HG03108 (cell line): ENCODE measurements at regions not wholly inside any gene's neighbourhood (a gene's known extent, or its start where the extent isn't known, plus 50 kb on each side); places are given as distances from the start of the nearest gene placed in this dataset.
"Not testable (repeated sequence)": the region's sequence is repeated elsewhere in the genome, so short reads cannot be mapped to it uniquely, and the experiment has no call there.

Source experiments
- ATAC-seq: cut with Tn5 transposase; IDR thresholded peaks from one replicate; pipeline ENCODE4 v1.9.1; 2021; ENCODE audit warnings: moderate library complexity; ENCODE audit not compliant: unreplicated experiment

- ATAC-seq = no peak
These were observed 206.3 kb upstream of the TBL1X start for GRCh38 chrX:9258421-9259104.

DNA sequence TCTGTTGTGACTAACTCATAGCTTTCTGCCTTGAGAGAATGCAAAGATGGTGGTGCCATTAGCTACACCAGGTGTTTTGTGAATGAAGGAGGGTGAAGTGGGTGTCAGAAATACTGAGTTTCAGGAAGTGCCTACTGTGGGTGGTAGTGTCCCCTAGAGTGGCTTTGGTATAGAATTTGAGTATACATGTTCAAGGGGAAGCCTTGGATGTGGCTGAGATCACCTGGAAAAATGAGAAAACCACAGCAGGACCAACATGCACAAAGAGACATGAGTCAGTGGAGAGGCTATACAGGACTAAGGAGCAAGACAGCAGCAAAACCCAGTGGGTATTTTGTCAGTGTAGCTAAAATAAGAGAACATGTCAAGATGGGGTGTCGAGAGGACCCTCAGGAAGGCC is 204.3 kb upstream of the TBL1X start:
- no peak for ATAC-seq

DNA sequence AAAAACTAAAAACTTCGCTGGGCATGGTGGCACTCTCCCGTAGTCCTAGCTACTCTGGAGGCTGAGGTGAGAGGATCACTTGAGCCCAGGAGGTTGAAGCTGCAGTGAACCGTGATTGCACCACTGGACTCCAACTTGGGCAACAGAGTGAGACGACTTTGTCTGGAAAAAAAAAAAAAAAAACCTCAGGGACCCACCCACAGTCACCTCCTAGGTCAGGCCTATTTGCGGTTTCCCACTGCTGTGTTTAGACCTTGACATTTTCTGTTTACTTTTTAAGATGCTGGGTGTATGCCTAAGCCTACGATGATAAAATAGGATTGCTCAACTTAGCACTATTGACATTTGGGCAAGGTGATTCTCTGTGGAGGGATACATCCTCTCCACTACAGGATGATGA is 197.4 kb upstream of the TBL1X start:
- no peak for ATAC-seq

- no peak for ATAC-seq
These were observed 195.7 kb upstream of the TBL1X start for GRCh38 chrX:9269134-9269533.

DNA sequence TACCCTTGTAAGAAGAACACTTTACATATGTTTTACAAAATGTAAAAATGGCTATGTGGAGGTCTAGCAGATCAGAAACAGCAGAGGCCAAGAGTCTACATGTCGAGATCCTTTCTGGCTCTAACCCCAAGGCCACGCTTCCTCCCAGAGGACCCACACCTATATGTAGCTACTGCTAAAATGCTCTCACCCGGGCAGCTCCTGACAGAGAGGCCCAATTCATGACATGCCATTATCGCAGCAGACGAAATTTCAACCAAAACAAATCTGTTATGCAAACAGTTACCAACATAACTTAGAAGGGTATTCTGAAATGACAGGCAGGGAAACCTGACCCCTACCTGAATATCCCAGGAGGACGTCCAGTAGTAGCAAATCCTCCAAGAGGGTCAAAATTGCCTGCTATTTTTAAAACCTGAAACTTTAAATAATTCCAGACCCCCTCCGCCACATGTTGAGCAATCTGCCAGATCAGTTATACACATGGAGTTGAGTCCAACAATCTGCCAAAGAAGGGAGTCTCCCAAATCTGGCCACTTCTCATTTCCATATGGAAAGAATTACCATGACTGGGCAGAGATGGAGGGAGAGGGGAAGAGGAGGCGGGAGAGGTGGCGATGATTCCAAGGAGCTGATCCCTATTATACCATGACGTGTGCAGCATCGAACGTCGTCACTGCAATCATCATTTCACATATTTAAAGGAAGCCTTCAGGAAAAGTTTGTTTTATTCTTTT is 192.9 kb upstream of the TBL1X start:
- ATAC-seq = no peak

- no peak for ATAC-seq
These were observed 191.1 kb upstream of the TBL1X start for GRCh38 chrX:9273744-9274143.

GRCh38 chrX:9278475-9279233 is 186.2 kb upstream of the TBL1X start:
- no peak for ATAC-seq

DNA sequence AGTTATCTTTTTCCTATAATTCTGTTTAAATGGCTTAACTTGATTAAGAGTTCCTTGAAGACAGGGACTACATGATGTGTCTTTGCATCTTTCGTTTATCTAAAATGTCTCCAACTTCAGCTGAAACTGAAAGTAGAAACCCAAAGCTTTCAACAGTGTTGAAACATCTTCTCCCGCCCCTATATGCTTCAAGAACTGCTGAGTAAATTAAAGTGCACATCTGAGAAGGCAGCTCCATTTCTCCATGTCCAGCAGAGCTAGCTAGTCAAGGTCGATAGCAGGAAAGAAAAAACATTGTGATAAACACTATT is 185.7 kb upstream of the TBL1X start:
- no peak for ATAC-seq

GRCh38 chrX:9280831-9281230 is 184.0 kb upstream of the TBL1X start:
- no peak for ATAC-seq

DNA sequence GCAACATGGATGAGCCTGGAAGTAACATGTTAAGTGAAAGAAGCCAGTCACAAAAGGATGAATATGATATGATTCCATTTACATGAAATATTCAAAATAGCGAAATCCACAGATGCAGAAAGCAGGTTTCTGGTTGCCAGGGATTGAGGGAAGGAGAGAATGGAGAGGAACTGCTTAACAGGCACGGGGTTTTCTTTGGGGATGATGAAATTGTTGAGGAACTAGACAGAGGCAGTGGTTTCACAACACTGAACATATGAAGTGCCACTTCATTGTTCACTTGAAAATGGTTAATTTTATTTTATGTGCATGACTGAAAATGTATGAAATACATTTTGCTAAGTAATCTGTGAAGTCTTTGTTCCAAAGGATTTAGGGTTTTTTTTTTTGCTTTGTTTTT is 182.5 kb upstream of the TBL1X start:
- ATAC-seq = no peak

GRCh38 chrX:9285342-9285771 is 179.5 kb upstream of the TBL1X start:
- ATAC-seq = no peak

- no peak for ATAC-seq
These were observed 178.6 kb upstream of the TBL1X start for GRCh38 chrX:9286234-9286633.

DNA sequence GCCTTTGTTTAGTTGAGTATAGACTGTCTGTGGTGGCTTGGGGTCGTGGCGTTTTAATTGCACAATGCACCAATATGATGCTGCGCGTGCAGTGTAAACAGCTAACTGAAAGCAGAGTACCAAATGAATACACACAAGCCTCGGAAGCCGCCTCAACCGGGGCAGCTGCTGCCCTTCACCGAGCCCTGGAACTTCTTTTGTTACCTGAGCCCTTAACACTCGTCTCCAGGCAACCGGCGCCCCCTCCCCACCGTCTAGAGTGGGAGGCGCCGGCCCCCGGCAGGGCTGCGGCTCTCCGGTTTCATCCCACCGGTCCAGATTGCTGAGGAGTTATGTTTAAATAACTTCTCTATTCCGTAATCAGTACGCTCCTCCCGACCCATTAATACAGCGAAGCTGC is 173.2 kb upstream of the TBL1X start:
- ATAC-seq = no peak

DNA sequence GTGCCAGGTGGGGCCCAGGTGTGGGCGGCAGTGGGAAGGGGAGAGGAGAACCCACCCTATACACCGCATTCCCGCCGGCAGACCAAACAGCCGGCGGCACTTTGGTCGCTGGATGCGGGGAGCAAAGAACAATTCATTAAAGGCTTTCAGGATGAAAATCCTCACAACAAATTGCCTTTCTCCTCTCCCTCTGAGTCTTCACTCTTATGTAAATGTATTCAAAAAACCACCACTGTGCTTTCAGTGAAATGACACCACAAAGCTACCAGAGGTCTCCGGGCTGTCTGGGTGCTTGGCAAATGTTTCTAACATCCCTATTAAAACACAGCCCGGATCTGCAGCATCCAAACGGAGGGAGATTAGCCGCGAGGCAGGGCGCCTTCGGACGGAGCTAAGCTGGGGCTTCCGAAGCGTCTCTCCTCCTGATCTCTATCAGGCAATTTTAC is 171.8 kb upstream of the TBL1X start:
- no peak for ATAC-seq

DNA sequence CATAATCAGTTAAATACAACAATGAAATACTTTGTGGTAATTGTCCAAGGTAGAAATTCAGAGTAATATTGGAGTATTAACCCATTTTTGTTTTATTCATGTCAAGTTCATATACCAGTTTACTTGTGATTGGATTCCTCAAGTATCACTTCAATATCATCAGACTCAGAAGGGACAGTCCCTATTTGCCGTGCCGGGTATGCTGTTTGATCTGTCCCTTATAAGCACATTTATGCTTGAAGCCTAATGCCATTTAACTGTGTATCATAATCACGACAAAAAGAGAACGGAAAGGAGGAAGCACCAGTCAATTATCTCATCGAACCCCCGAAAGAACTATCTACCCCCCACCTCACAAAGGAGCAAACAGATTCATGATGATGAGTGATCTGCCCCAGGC is 171.0 kb upstream of the TBL1X start:
- no peak for ATAC-seq

DNA sequence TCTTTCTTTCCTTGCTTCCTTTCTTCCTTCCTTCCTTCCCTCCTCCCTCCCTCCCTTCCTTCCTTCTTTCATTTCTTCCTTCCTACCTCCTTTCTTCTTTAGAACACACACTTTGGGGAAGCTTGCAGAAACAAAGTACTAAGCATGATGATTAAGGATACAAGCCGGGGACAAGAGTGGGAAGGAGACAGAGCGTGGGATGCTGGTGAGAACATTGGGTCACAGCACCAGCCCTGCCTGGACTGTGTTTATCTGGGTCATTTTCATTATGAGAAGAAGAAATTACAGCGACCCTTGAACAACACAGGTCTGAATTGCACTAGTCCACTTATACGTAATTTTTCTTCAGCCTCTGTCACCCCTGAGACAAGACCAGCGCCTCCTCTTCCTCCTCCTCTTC is 169.3 kb upstream of the TBL1X start:
- no peak for ATAC-seq

DNA sequence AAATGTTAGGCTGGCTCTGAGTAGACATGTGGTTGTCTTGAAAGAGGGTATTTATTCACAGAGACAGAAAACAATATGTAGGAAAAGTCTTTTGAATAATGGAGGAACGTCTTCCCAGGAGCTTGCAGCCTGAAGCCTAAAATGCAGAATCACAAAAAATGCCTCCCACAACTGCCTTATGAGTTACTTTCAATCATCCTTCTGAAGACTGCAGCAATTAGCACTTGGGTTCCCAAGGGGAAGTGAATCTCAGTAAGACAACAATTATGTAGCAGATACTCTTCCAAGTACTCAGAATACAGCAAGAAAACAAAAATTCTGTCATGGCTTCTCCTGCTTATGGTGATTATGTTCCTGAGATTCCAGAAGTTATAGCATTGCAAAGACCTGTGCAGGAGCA is 166.6 kb upstream of the TBL1X start:
- ATAC-seq = no peak

DNA sequence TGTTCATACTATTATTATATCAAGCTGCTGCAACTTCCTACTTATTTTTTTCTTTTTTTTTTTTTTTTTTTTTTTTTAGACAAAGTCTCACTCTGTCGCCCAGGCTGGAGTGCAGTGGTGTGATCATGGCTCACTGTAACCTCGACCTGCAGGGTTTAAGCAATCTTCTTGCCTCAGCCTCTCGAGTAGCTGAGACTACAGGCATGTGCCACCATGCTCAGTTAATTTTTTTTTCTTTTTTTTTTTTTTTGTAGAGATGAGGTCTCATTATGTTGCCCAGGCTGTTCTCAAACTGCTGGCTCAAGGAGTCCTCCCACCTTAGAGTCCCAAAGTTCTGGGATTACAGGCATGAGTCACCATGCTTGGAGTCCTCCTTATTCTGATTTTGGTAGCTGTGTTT is 165.2 kb upstream of the TBL1X start:
- not testable (repeated sequence) for ATAC-seq

DNA sequence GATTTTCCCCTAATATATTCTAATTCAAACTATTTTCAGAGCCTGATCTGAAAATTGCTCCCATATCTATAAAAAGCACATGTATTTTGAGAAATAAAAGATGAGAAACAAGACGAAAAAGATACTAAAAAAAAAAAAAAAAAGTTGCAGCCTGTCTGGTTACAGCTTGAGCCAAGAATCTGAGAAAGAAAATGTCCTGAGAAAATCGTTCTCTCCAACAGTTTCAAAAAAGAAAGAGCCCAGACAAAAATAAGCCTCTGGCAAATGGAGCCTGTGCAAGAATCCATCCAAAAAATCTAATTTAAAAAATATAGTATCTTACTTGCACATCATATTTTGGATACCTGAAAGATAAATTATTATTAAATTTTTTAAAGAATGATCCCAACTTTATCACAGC is 163.0 kb upstream of the TBL1X start:
- ATAC-seq = no peak

- no peak for ATAC-seq
These were observed 162.5 kb upstream of the TBL1X start for GRCh38 chrX:9302381-9302780.

- no peak for ATAC-seq
These were observed 156.4 kb upstream of the TBL1X start for GRCh38 chrX:9308426-9308825.

GRCh38 chrX:9310616-9311015 is 154.2 kb upstream of the TBL1X start:
- ATAC-seq = no peak
